ENCODE measurements at regions not wholly inside any gene's neighbourhood (a gene's known extent, or its start where the extent isn't known, plus 50 kb on each side); places are given as distances from the start of the nearest gene placed in this dataset.
"Not testable (repeated sequence)": the region's sequence is repeated elsewhere in the genome, so short reads cannot be mapped to it uniquely, and the experiment has no call there.

GRCh38 chr3:106486945-106487639 is 618.3 kb upstream of the CBLB start:
- not testable (repeated sequence) for TF ChIP-seq CTCF, EZH2, EZH2phosphoT487 (IDR thresholded peaks at IDR 0.05)

All from neural progenitor cell (in vitro differentiated cells).